ENCODE measurements at regions not wholly inside any gene's neighbourhood (a gene's known extent, or its start where the extent isn't known, plus 50 kb on each side); places are given as distances from the start of the nearest gene placed in this dataset.

- Histone ChIP-seq H3K9me3 (ENCODE audit: control insufficient read depth in 4 of 4, insufficient read depth in 3 of 4, low read length in 3 of 4) (no peaks in the 10 kb centered on the region), H3K4me1 (ENCODE audit: control insufficient read depth in 5 of 5, insufficient read depth in 5 of 5, low read length in 5 of 5) (no peaks in the 10 kb centered on the region), H3K4me3 (no peak overlapping the region), H3K27ac (ENCODE audit: low read depth in 1 of 2, low read length in 1 of 2) (no peak overlapping the region), H3K9ac (ENCODE audit: insufficient read depth in 1 of 2, low read length in 2 of 2) (no peak overlapping the region), H3K36me3 (ENCODE audit: control insufficient read depth in 4 of 4, insufficient read depth in 4 of 4, low read length in 4 of 4) (no peaks in the 10 kb centered on the region), H3K27me3 (ENCODE audit: control insufficient read depth in 3 of 3, insufficient read depth in 3 of 3, low read length in 2 of 3) (no peaks in the 10 kb centered on the region)
- WGBS, 2 donors: 81 to 94% methylated on average over 2 of the region's 2 CpGs
- DNase-seq: no peak
- TF ChIP-seq CTCF (IDR thresholded peaks at IDR 0.05; ENCODE audit: control extremely low read depth, extremely low read depth): no peak
- ATAC-seq (ENCODE audit: insufficient read depth, low FRiP score): no peak
Observed at GRCh38 chr4:110278127-110278526, 79.7 kb upstream of the ELOVL6 start.

GRCh38 chr4:110275871-110276270 lies 77.5 kb upstream of the ELOVL6 start:
- DNase-seq (no peak), ATAC-seq (ENCODE audit: insufficient read depth, low FRiP score) (no peak)
- TF ChIP-seq CTCF (IDR thresholded peaks at IDR 0.05; ENCODE audit: control extremely low read depth, extremely low read depth): no peak
- Histone ChIP-seq H3K4me3 (no peak overlapping the region), H3K4me1 (ENCODE audit: control insufficient read depth in 5 of 5, insufficient read depth in 5 of 5, low read length in 5 of 5) (no peaks in the 10 kb centered on the region), H3K27me3 (ENCODE audit: control insufficient read depth in 3 of 3, insufficient read depth in 3 of 3, low read length in 2 of 3) (no peaks in the 10 kb centered on the region), H3K9ac (ENCODE audit: insufficient read depth in 1 of 2, low read length in 2 of 2) (no peak overlapping the region), H3K9me3 (ENCODE audit: control insufficient read depth in 4 of 4, insufficient read depth in 3 of 4, low read length in 3 of 4) (no peaks in the 10 kb centered on the region), H3K36me3 (ENCODE audit: control insufficient read depth in 4 of 4, insufficient read depth in 4 of 4, low read length in 4 of 4) (no peaks in the 10 kb centered on the region), H3K27ac (ENCODE audit: low read depth in 1 of 2, low read length in 1 of 2) (no peak overlapping the region)

GRCh38 chr4:110271986-110272385 lies 73.6 kb upstream of the ELOVL6 start:
- no peak for TF ChIP-seq CTCF (IDR thresholded peaks at IDR 0.05; ENCODE audit: control extremely low read depth, extremely low read depth)
- H3K4me1 ChIP-seq (ENCODE audit: control insufficient read depth in 5 of 5, insufficient read depth in 5 of 5, low read length in 5 of 5): no peaks in the 10 kb centered on the region
- 77 to 90% methylated on average over 4 of the region's 4 CpGs for WGBS, 2 donors
- no peak overlapping the region for H3K9ac ChIP-seq (ENCODE audit: insufficient read depth in 1 of 2, low read length in 2 of 2)
- H3K36me3 ChIP-seq (ENCODE audit: control insufficient read depth in 4 of 4, insufficient read depth in 4 of 4, low read length in 4 of 4): no peaks in the 10 kb centered on the region
- no peak for ATAC-seq (ENCODE audit: insufficient read depth, low FRiP score)
- H3K27ac ChIP-seq (ENCODE audit: low read depth in 1 of 2, low read length in 1 of 2): no peak overlapping the region
- no peaks in the 10 kb centered on the region for H3K9me3 ChIP-seq (ENCODE audit: control insufficient read depth in 4 of 4, insufficient read depth in 3 of 4, low read length in 3 of 4)
- no peak for DNase-seq
- no peak overlapping the region for H3K4me3 ChIP-seq
- no peaks in the 10 kb centered on the region for H3K27me3 ChIP-seq (ENCODE audit: control insufficient read depth in 3 of 3, insufficient read depth in 3 of 3, low read length in 2 of 3)

GRCh38 chr4:110270492-110271197 lies 72.2 kb upstream of the ELOVL6 start:
- TF ChIP-seq CTCF (IDR thresholded peaks at IDR 0.05; ENCODE audit: control extremely low read depth, extremely low read depth): no peak
- DNase-seq: no peak
- H3K27me3 ChIP-seq (ENCODE audit: control insufficient read depth in 3 of 3, insufficient read depth in 3 of 3, low read length in 2 of 3): no peaks in the 10 kb centered on the region
- 64 to 75% methylated on average over 3 of the region's 3 CpGs for WGBS, 2 donors
- ATAC-seq (ENCODE audit: insufficient read depth, low FRiP score): no peak
- H3K4me1 ChIP-seq (ENCODE audit: control insufficient read depth in 5 of 5, insufficient read depth in 5 of 5, low read length in 5 of 5): no peaks in the 10 kb centered on the region
- no peaks in the 10 kb centered on the region for H3K9me3 ChIP-seq (ENCODE audit: control insufficient read depth in 4 of 4, insufficient read depth in 3 of 4, low read length in 3 of 4)
- H3K9ac ChIP-seq (ENCODE audit: insufficient read depth in 1 of 2, low read length in 2 of 2): no peak overlapping the region
- no peaks in the 10 kb centered on the region for H3K36me3 ChIP-seq (ENCODE audit: control insufficient read depth in 4 of 4, insufficient read depth in 4 of 4, low read length in 4 of 4)
- H3K27ac ChIP-seq (ENCODE audit: low read depth in 1 of 2, low read length in 1 of 2): no peak overlapping the region
- H3K4me3 ChIP-seq: no peak overlapping the region

Measured in lung (tissue), 11 donors.